Activated T-helper 2 cell treated with anti-CD3 and anti-CD28 coated beads, Interferon-gamma antibody, Interleukin-2, Interleukin-4, amounts not matched to agents 10 μg/mL and 5 μg/mL and 100 μg/mL, durations not matched to agents 14 hours and 24 hours and 36 hours (primary cell): ENCODE measurements at regions not wholly inside any gene's neighbourhood (a gene's known extent, or its start where the extent isn't known, plus 50 kb on each side); places are given as distances from the start of the nearest gene placed in this dataset.
"Not testable (repeated sequence)": the region's sequence is repeated elsewhere in the genome, so short reads cannot be mapped to it uniquely, and the experiment has no call there.

Source experiments
- DNase-seq: peaks from one replicate; pipeline ENCODE4 v3.0.0; 2021; ENCODE audit warnings: low spot score
- H3K27ac Mint-ChIP-seq: one replicate; pipeline ENCODE4 v1.8.0; 2021; ENCODE audit warnings: mixed read lengths
- H3K27me3 Mint-ChIP-seq: one replicate; pipeline ENCODE4 v1.8.0; 2021; ENCODE audit warnings: low read depth, mixed read lengths
- H3K36me3 Mint-ChIP-seq: one replicate; pipeline ENCODE4 v1.8.0; 2021; ENCODE audit warnings: low read depth, mixed read lengths
- H3K4me1 Mint-ChIP-seq: one replicate; pipeline ENCODE4 v1.8.0; 2021; ENCODE audit warnings: low read depth, mixed read lengths
- H3K4me3 Mint-ChIP-seq: one replicate; pipeline ENCODE4 v1.8.0; 2021; ENCODE audit warnings: low read depth, mild to moderate bottlenecking, moderate library complexity, mixed read lengths
- H3K9me3 Mint-ChIP-seq: one replicate; pipeline ENCODE4 v1.8.0; 2021; ENCODE audit warnings: mixed read lengths
- intact Hi-C: fragments of 100-400 bp; cut with micrococcal nuclease; formaldehyde crosslinking; loops from one replicate; pipeline ENCODE4 v1.15.1; 2023

GRCh38 chr17:72562615-72563188 lies 441.9 kb downstream of the SOX9 start:
- no peaks in the 10 kb centered on the region for H3K9me3 Mint-ChIP-seq
- no peak overlapping the region for H3K27ac Mint-ChIP-seq
- DNase-seq, result no peak
- intact Hi-C loops, result loop anchor here (10.0 kb wide), 1 partner anchor 692 kb away; no protein-coding TSS in a partner anchor
- H3K36me3 Mint-ChIP-seq, result no peaks in the 10 kb centered on the region
- peaks cover 3% of the 10 kb centered on the region for H3K4me1 Mint-ChIP-seq
- H3K27me3 Mint-ChIP-seq, result peaks cover 5% of the 10 kb centered on the region
- no peak overlapping the region for H3K4me3 Mint-ChIP-seq

- peaks cover 5% of the 10 kb centered on the region for H3K27me3 Mint-ChIP-seq
- H3K36me3 Mint-ChIP-seq, result no peaks in the 10 kb centered on the region
- intact Hi-C loops, result loop anchor here (10.0 kb wide), 1 partner anchor 691 kb away; no protein-coding TSS in a partner anchor
- H3K4me1 Mint-ChIP-seq, result peaks cover 3% of the 10 kb centered on the region
- no peak overlapping the region for H3K4me3 Mint-ChIP-seq
- no peak overlapping the region for H3K27ac Mint-ChIP-seq
- H3K9me3 Mint-ChIP-seq, result no peaks in the 10 kb centered on the region
- DNase-seq, result no peak
Observed at GRCh38 chr17:72563952-72564351, 443.1 kb downstream of the SOX9 start.

- peaks cover 5% of the 10 kb centered on the region for H3K27me3 Mint-ChIP-seq
- no peak overlapping the region for H3K4me3 Mint-ChIP-seq
- peaks cover 3% of the 10 kb centered on the region for H3K4me1 Mint-ChIP-seq
- no peak overlapping the region for H3K27ac Mint-ChIP-seq
- intact Hi-C loops, result loop anchor here (10.0 kb wide), 1 partner anchor 690 kb away; no protein-coding TSS in a partner anchor
- no peak for DNase-seq
- H3K36me3 Mint-ChIP-seq, result no peaks in the 10 kb centered on the region
- no peaks in the 10 kb centered on the region for H3K9me3 Mint-ChIP-seq
Observed at GRCh38 chr17:72565006-72565405, 444.2 kb downstream of the SOX9 start.

GRCh38 chr17:72565758-72566157 lies 444.9 kb downstream of the SOX9 start:
- Mint-ChIP-seq H3K9me3 (no peaks in the 10 kb centered on the region), H3K27me3 (peaks cover 5% of the 10 kb centered on the region), H3K4me1 (peaks cover 3% of the 10 kb centered on the region), H3K27ac (no peak overlapping the region), H3K36me3 (no peaks in the 10 kb centered on the region), H3K4me3 (no peak overlapping the region)
- intact Hi-C loops, result loop anchor here (10.0 kb wide), 1 partner anchor 689 kb away; no protein-coding TSS in a partner anchor
- DNase-seq, result no peak

GRCh38 chr17:72566671-72567484 lies 446.1 kb downstream of the SOX9 start:
- no peaks in the 10 kb centered on the region for H3K9me3 Mint-ChIP-seq
- H3K36me3 Mint-ChIP-seq, result no peaks in the 10 kb centered on the region
- no peak overlapping the region for H3K27ac Mint-ChIP-seq
- no peak overlapping the region for H3K4me3 Mint-ChIP-seq
- H3K4me1 Mint-ChIP-seq, result peaks cover 3% of the 10 kb centered on the region
- H3K27me3 Mint-ChIP-seq, result peaks cover 5% of the 10 kb centered on the region
- intact Hi-C loops, result loop anchor here (10.0 kb wide), 1 partner anchor 688 kb away; no protein-coding TSS in a partner anchor
- no peak for DNase-seq

GRCh38 chr17:72567774-72568173 lies 447.0 kb downstream of the SOX9 start:
- Mint-ChIP-seq H3K4me1 (peaks cover 3% of the 10 kb centered on the region), H3K4me3 (no peak overlapping the region), H3K27me3 (peaks cover 9% of the 10 kb centered on the region), H3K27ac (no peak overlapping the region), H3K36me3 (no peaks in the 10 kb centered on the region), H3K9me3 (no peaks in the 10 kb centered on the region)
- intact Hi-C loops, result loop anchor here (10.0 kb wide), 1 partner anchor 687 kb away; no protein-coding TSS in a partner anchor
- no peak for DNase-seq

GRCh38 chr17:72569148-72569946 lies 448.5 kb downstream of the SOX9 start:
- intact Hi-C loops, result loop anchor here (10.0 kb wide), 1 partner anchor 685 kb away; no protein-coding TSS in a partner anchor

GRCh38 chr17:72571813-72572396 lies 451.1 kb downstream of the SOX9 start:
- H3K27me3 Mint-ChIP-seq, result peaks cover 10% of the 10 kb centered on the region
- no peak for DNase-seq
- H3K27ac Mint-ChIP-seq, result no peak overlapping the region
- intact Hi-C loops, result no loop called here
- no peak overlapping the region for H3K4me3 Mint-ChIP-seq
- H3K36me3 Mint-ChIP-seq, result no peaks in the 10 kb centered on the region
- H3K4me1 Mint-ChIP-seq, result no peaks in the 10 kb centered on the region
- H3K9me3 Mint-ChIP-seq, result no peaks in the 10 kb centered on the region

More at GRCh38 chr17:72569148-72569946, 448.5 kb downstream of the SOX9 start:
- no peaks in the 10 kb centered on the region for H3K9me3 Mint-ChIP-seq
- no peak for DNase-seq
- peaks cover 11% of the 10 kb centered on the region for H3K27me3 Mint-ChIP-seq
- H3K4me1 Mint-ChIP-seq, result peaks cover 3% of the 10 kb centered on the region
- H3K4me3 Mint-ChIP-seq, result no peak overlapping the region
- no peak overlapping the region for H3K27ac Mint-ChIP-seq
- no peaks in the 10 kb centered on the region for H3K36me3 Mint-ChIP-seq

GRCh38 chr17:72572604-72573491 lies 452.0 kb downstream of the SOX9 start:
- Mint-ChIP-seq H3K36me3 (no peaks in the 10 kb centered on the region), H3K27me3 (peaks cover 12% of the 10 kb centered on the region), H3K4me3 (no peak overlapping the region), H3K4me1 (no peaks in the 10 kb centered on the region), H3K27ac (no peak overlapping the region), H3K9me3 (no peaks in the 10 kb centered on the region)
- intact Hi-C loops, result no loop called here
- DNase-seq, result no peak

- H3K4me3 Mint-ChIP-seq, H3K4me1 Mint-ChIP-seq, DNase-seq, intact Hi-C loops, H3K9me3 Mint-ChIP-seq, H3K36me3 Mint-ChIP-seq, H3K27ac Mint-ChIP-seq: not testable (repeated sequence)
- peaks cover 12% of the 10 kb centered on the region for H3K27me3 Mint-ChIP-seq
Observed at GRCh38 chr17:72573492-72573801, 452.6 kb downstream of the SOX9 start.

- no peaks in the 10 kb centered on the region for H3K36me3 Mint-ChIP-seq
- no peak overlapping the region for H3K4me3 Mint-ChIP-seq
- no peak overlapping the region for H3K27ac Mint-ChIP-seq
- DNase-seq, result no peak
- H3K4me1 Mint-ChIP-seq, result no peaks in the 10 kb centered on the region
- no peaks in the 10 kb centered on the region for H3K9me3 Mint-ChIP-seq
- H3K27me3 Mint-ChIP-seq, result peaks cover 12% of the 10 kb centered on the region
- intact Hi-C loops, result no loop called here
Observed at GRCh38 chr17:72574675-72575510, 454.1 kb downstream of the SOX9 start.
